ENCODE measurements at regions not wholly inside any gene's neighbourhood (a gene's known extent, or its start where the extent isn't known, plus 50 kb on each side); places are given as distances from the start of the nearest gene placed in this dataset.
"Not testable (repeated sequence)": the region's sequence is repeated elsewhere in the genome, so short reads cannot be mapped to it uniquely, and the experiment has no call there.

DNA sequence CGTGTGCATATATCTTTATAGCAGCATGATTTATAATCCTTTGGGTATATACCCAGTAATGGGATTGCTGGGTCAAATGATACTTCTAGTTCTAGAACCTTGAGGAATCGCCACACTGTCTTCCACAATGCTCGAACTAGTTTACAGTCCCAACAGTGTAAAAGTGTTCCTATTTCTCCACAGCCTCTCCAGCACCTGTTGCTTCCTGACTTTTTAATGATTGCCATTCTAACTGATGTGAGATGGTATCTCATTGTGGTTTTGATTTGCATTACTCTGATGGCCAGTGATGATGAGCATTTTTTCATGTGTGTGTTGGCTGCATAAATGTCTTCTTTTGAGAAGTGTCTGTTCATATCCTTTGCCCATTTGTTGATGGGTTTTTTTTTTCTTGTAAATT lies 66.0 kb upstream of the TNKS2 start:
- TF ChIP-seq, protein P1, sequence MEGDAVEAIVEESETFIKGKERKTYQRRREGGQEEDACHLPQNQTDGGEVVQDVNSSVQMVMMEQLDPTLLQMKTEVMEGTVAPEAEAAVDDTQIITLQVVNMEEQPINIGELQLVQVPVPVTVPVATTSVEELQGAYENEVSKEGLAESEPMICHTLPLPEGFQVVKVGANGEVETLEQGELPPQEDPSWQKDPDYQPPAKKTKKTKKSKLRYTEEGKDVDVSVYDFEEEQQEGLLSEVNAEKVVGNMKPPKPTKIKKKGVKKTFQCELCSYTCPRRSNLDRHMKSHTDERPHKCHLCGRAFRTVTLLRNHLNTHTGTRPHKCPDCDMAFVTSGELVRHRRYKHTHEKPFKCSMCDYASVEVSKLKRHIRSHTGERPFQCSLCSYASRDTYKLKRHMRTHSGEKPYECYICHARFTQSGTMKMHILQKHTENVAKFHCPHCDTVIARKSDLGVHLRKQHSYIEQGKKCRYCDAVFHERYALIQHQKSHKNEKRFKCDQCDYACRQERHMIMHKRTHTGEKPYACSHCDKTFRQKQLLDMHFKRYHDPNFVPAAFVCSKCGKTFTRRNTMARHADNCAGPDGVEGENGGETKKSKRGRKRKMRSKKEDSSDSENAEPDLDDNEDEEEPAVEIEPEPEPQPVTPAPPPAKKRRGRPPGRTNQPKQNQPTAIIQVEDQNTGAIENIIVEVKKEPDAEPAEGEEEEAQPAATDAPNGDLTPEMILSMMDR (IDR thresholded peaks at IDR 0.05) = not testable (repeated sequence)
- TF ChIP-seq POLR2A (IDR thresholded peaks at IDR 0.05) = not testable (repeated sequence)
